ENCODE measurements at regions not wholly inside any gene's neighbourhood (a gene's known extent, or its start where the extent isn't known, plus 50 kb on each side); places are given as distances from the start of the nearest gene placed in this dataset.
A peak's percentile ranks its signal among the peaks of the same experiment; 100 is the strongest.

GRCh38 chr20:10873026-10873425 is 199.2 kb upstream of the JAG1 start:
- H3K9me3 ChIP-seq (ENCODE audit: control insufficient read depth, insufficient read depth, low read length) = no peaks in the 10 kb centered on the region
- no peaks in the 10 kb centered on the region for H3K27me3 ChIP-seq (ENCODE audit: control insufficient read depth, insufficient read depth, low read length)
- no peaks in the 10 kb centered on the region for H3K4me1 ChIP-seq (ENCODE audit: control insufficient read depth, insufficient read depth, low read length)
- H3K36me3 ChIP-seq (ENCODE audit: control insufficient read depth, insufficient read depth, low read length) = no peaks in the 10 kb centered on the region
- 96% methylated on average over 3 of the region's 4 CpGs for WGBS (ENCODE audit: insufficient coverage)
- H3K4me3 ChIP-seq (ENCODE audit: low read depth, low read length) = no peak overlapping the region
- H3K27ac ChIP-seq (ENCODE audit: low read depth, low read length) = no peak overlapping the region
- peak in 1 of 6 donors; percentile 27 for DNase-seq (ENCODE audit: low read depth in 4 of 6, low spot score in 6 of 6)

- Histone ChIP-seq H3K4me1 (ENCODE audit: control insufficient read depth, insufficient read depth, low read length) (no peaks in the 10 kb centered on the region), H3K9me3 (ENCODE audit: control insufficient read depth, insufficient read depth, low read length) (no peaks in the 10 kb centered on the region), H3K27me3 (ENCODE audit: control insufficient read depth, insufficient read depth, low read length) (no peaks in the 10 kb centered on the region), H3K27ac (ENCODE audit: low read depth, low read length) (no peak overlapping the region), H3K36me3 (ENCODE audit: control insufficient read depth, insufficient read depth, low read length) (no peaks in the 10 kb centered on the region), H3K4me3 (ENCODE audit: low read depth, low read length) (no peak overlapping the region)
- no peak for DNase-seq (ENCODE audit: low read depth in 4 of 6, low spot score in 6 of 6)
- WGBS (ENCODE audit: insufficient coverage) = no CpG with 5 or more reads among the region's 2 CpGs
Measured at GRCh38 chr20:10875653-10876052, 201.9 kb upstream of the JAG1 start.

- WGBS (ENCODE audit: insufficient coverage) = no CpG with 5 or more reads among the region's 1 CpG
- H3K27me3 ChIP-seq (ENCODE audit: control insufficient read depth, insufficient read depth, low read length) = no peaks in the 10 kb centered on the region
- DNase-seq (ENCODE audit: low read depth in 4 of 6, low spot score in 6 of 6) = no peak
- no peaks in the 10 kb centered on the region for H3K4me1 ChIP-seq (ENCODE audit: control insufficient read depth, insufficient read depth, low read length)
- no peak overlapping the region for H3K27ac ChIP-seq (ENCODE audit: low read depth, low read length)
- H3K9me3 ChIP-seq (ENCODE audit: control insufficient read depth, insufficient read depth, low read length) = no peaks in the 10 kb centered on the region
- no peak overlapping the region for H3K4me3 ChIP-seq (ENCODE audit: low read depth, low read length)
- H3K36me3 ChIP-seq (ENCODE audit: control insufficient read depth, insufficient read depth, low read length) = no peaks in the 10 kb centered on the region
Measured at GRCh38 chr20:10876558-10876957, 202.8 kb upstream of the JAG1 start.

GRCh38 chr20:10877342-10877741 is 203.5 kb upstream of the JAG1 start:
- no peaks in the 10 kb centered on the region for H3K9me3 ChIP-seq (ENCODE audit: control insufficient read depth, insufficient read depth, low read length)
- no peak for DNase-seq (ENCODE audit: low read depth in 4 of 6, low spot score in 6 of 6)
- WGBS (ENCODE audit: insufficient coverage) = 67% methylated on average over 3 of the region's 3 CpGs
- no peak overlapping the region for H3K27ac ChIP-seq (ENCODE audit: low read depth, low read length)
- no peaks in the 10 kb centered on the region for H3K27me3 ChIP-seq (ENCODE audit: control insufficient read depth, insufficient read depth, low read length)
- no peak overlapping the region for H3K4me3 ChIP-seq (ENCODE audit: low read depth, low read length)
- no peaks in the 10 kb centered on the region for H3K4me1 ChIP-seq (ENCODE audit: control insufficient read depth, insufficient read depth, low read length)
- H3K36me3 ChIP-seq (ENCODE audit: control insufficient read depth, insufficient read depth, low read length) = no peaks in the 10 kb centered on the region

- H3K36me3 ChIP-seq (ENCODE audit: control insufficient read depth, insufficient read depth, low read length) = no peaks in the 10 kb centered on the region
- no peak for DNase-seq (ENCODE audit: low read depth in 4 of 6, low spot score in 6 of 6)
- no peak overlapping the region for H3K4me3 ChIP-seq (ENCODE audit: low read depth, low read length)
- no peaks in the 10 kb centered on the region for H3K9me3 ChIP-seq (ENCODE audit: control insufficient read depth, insufficient read depth, low read length)
- H3K27ac ChIP-seq (ENCODE audit: low read depth, low read length) = no peak overlapping the region
- H3K27me3 ChIP-seq (ENCODE audit: control insufficient read depth, insufficient read depth, low read length) = no peaks in the 10 kb centered on the region
- no peaks in the 10 kb centered on the region for H3K4me1 ChIP-seq (ENCODE audit: control insufficient read depth, insufficient read depth, low read length)
- WGBS (ENCODE audit: insufficient coverage) = 80% methylated on average over 1 of the region's 3 CpGs
Measured at GRCh38 chr20:10883166-10883565, 209.4 kb upstream of the JAG1 start.

- Histone ChIP-seq H3K27me3 (ENCODE audit: control insufficient read depth, insufficient read depth, low read length) (no peaks in the 10 kb centered on the region), H3K9me3 (ENCODE audit: control insufficient read depth, insufficient read depth, low read length) (no peaks in the 10 kb centered on the region), H3K36me3 (ENCODE audit: control insufficient read depth, insufficient read depth, low read length) (no peaks in the 10 kb centered on the region), H3K4me1 (ENCODE audit: control insufficient read depth, insufficient read depth, low read length) (no peaks in the 10 kb centered on the region), H3K4me3 (ENCODE audit: low read depth, low read length) (no peak overlapping the region), H3K27ac (ENCODE audit: low read depth, low read length) (no peak overlapping the region)
- no CpG with 5 or more reads among the region's 3 CpGs for WGBS (ENCODE audit: insufficient coverage)
- DNase-seq (ENCODE audit: low read depth in 4 of 6, low spot score in 6 of 6) = no peak
Measured at GRCh38 chr20:10893321-10893720, 219.5 kb upstream of the JAG1 start.

- Histone ChIP-seq H3K4me1 (ENCODE audit: control insufficient read depth, insufficient read depth, low read length) (no peaks in the 10 kb centered on the region), H3K4me3 (ENCODE audit: low read depth, low read length) (no peak overlapping the region), H3K9me3 (ENCODE audit: control insufficient read depth, insufficient read depth, low read length) (no peaks in the 10 kb centered on the region), H3K27ac (ENCODE audit: low read depth, low read length) (no peak overlapping the region), H3K27me3 (ENCODE audit: control insufficient read depth, insufficient read depth, low read length) (no peaks in the 10 kb centered on the region), H3K36me3 (ENCODE audit: control insufficient read depth, insufficient read depth, low read length) (no peaks in the 10 kb centered on the region)
- DNase-seq (ENCODE audit: low read depth in 4 of 6, low spot score in 6 of 6) = no peak
- WGBS (ENCODE audit: insufficient coverage) = 100% methylated on average over 1 of the region's 1 CpG
Measured at GRCh38 chr20:10897336-10897735, 223.5 kb upstream of the JAG1 start.

- H3K27me3 ChIP-seq (ENCODE audit: control insufficient read depth, insufficient read depth, low read length) = no peaks in the 10 kb centered on the region
- no peaks in the 10 kb centered on the region for H3K4me1 ChIP-seq (ENCODE audit: control insufficient read depth, insufficient read depth, low read length)
- DNase-seq (ENCODE audit: low read depth in 4 of 6, low spot score in 6 of 6) = no peak
- no peaks in the 10 kb centered on the region for H3K36me3 ChIP-seq (ENCODE audit: control insufficient read depth, insufficient read depth, low read length)
- no CpG with 5 or more reads among the region's 1 CpG for WGBS (ENCODE audit: insufficient coverage)
- no peak overlapping the region for H3K4me3 ChIP-seq (ENCODE audit: low read depth, low read length)
- no peak overlapping the region for H3K27ac ChIP-seq (ENCODE audit: low read depth, low read length)
- no peaks in the 10 kb centered on the region for H3K9me3 ChIP-seq (ENCODE audit: control insufficient read depth, insufficient read depth, low read length)
Measured at GRCh38 chr20:10898552-10898951, 224.8 kb upstream of the JAG1 start.

- H3K4me1 ChIP-seq (ENCODE audit: control insufficient read depth, insufficient read depth, low read length) = no peaks in the 10 kb centered on the region
- H3K9me3 ChIP-seq (ENCODE audit: control insufficient read depth, insufficient read depth, low read length) = no peaks in the 10 kb centered on the region
- no peak for DNase-seq (ENCODE audit: low read depth in 4 of 6, low spot score in 6 of 6)
- H3K27me3 ChIP-seq (ENCODE audit: control insufficient read depth, insufficient read depth, low read length) = no peaks in the 10 kb centered on the region
- WGBS (ENCODE audit: insufficient coverage) = no CpG with 5 or more reads among the region's 1 CpG
- H3K36me3 ChIP-seq (ENCODE audit: control insufficient read depth, insufficient read depth, low read length) = no peaks in the 10 kb centered on the region
- no peak overlapping the region for H3K27ac ChIP-seq (ENCODE audit: low read depth, low read length)
- H3K4me3 ChIP-seq (ENCODE audit: low read depth, low read length) = no peak overlapping the region
Measured at GRCh38 chr20:10902174-10902573, 228.4 kb upstream of the JAG1 start.

- H3K9me3 ChIP-seq (ENCODE audit: control insufficient read depth, insufficient read depth, low read length) = no peaks in the 10 kb centered on the region
- H3K4me1 ChIP-seq (ENCODE audit: control insufficient read depth, insufficient read depth, low read length) = no peaks in the 10 kb centered on the region
- no CpG with 5 or more reads among the region's 1 CpG for WGBS (ENCODE audit: insufficient coverage)
- no peaks in the 10 kb centered on the region for H3K27me3 ChIP-seq (ENCODE audit: control insufficient read depth, insufficient read depth, low read length)
- H3K4me3 ChIP-seq (ENCODE audit: low read depth, low read length) = no peak overlapping the region
- DNase-seq (ENCODE audit: low read depth in 4 of 6, low spot score in 6 of 6) = peak in 2 of 6 donors; percentile 21 to 66
- no peak overlapping the region for H3K27ac ChIP-seq (ENCODE audit: low read depth, low read length)
- H3K36me3 ChIP-seq (ENCODE audit: control insufficient read depth, insufficient read depth, low read length) = no peaks in the 10 kb centered on the region
Measured at GRCh38 chr20:10902576-10903282, 228.9 kb upstream of the JAG1 start.

Measured in spinal cord (tissue), 9 donors.